Activated CD4-positive, alpha-beta T cell treated with anti-CD3 and anti-CD28 coated beads, Interleukin-2, amount 10 ng/mL, durations not matched to agents 24 days and 14 days (primary cell): ENCODE measurements at regions not wholly inside any gene's neighbourhood (a gene's known extent, or its start where the extent isn't known, plus 50 kb on each side); places are given as distances from the start of the nearest gene placed in this dataset.
"Not testable (repeated sequence)": the region's sequence is repeated elsewhere in the genome, so short reads cannot be mapped to it uniquely, and the experiment has no call there.

Source experiments
- DNase-seq: peaks from one replicate; pipeline ENCODE4 v3.0.0; 2022
- H3K27ac Mint-ChIP-seq: one replicate; pipeline ENCODE4 v1.8.0; 2022; ENCODE audit warnings: mild to moderate bottlenecking, mixed read lengths
- H3K27me3 Mint-ChIP-seq: one replicate; pipeline ENCODE4 v1.8.0; 2022; ENCODE audit warnings: mixed read lengths
- H3K36me3 Mint-ChIP-seq: one replicate; pipeline ENCODE4 v1.8.0; 2022; ENCODE audit warnings: low read depth, mild to moderate bottlenecking, mixed read lengths
- H3K4me1 Mint-ChIP-seq: one replicate; pipeline ENCODE4 v1.8.0; 2021; ENCODE audit warnings: mixed read lengths
- H3K4me3 Mint-ChIP-seq: one replicate; pipeline ENCODE4 v1.8.0; 2022; ENCODE audit warnings: mild to moderate bottlenecking, moderate library complexity, mixed read lengths
- H3K9me3 Mint-ChIP-seq: one replicate; pipeline ENCODE4 v1.8.0; 2021; ENCODE audit warnings: mixed read lengths
- intact Hi-C: fragments of 100-400 bp; cut with micrococcal nuclease; formaldehyde crosslinking; loops from one replicate; pipeline ENCODE4 v1.15.1; 2023

DNA sequence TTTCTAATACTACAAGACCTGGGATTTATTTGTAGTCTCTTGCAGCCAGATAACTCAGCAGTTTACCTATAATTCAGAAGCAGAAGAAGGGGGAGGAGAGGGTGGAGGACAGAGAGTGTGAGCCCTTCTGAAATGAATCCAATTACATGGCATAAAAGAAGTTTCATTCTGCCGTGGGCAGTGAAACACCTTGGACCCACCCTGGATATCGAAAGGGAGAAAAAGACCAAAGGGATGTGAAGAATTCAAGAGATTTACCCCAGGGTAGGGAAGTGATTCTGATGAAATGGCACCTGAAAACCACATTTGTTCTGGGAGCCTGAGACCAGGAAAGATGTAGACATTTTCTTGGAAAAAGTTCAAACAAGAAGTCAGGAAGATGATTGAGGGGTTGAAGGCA is 140.9 kb downstream of the NDFIP2 start:
- Mint-ChIP-seq H3K27me3 (peaks cover 9% of the 10 kb centered on the region), H3K4me1 (no peaks in the 10 kb centered on the region), H3K36me3 (no peaks in the 10 kb centered on the region), H3K27ac (no peak overlapping the region), H3K9me3 (no peaks in the 10 kb centered on the region), H3K4me3 (no peak overlapping the region)
- no peak for DNase-seq
- intact Hi-C loops: no loop called here

DNA sequence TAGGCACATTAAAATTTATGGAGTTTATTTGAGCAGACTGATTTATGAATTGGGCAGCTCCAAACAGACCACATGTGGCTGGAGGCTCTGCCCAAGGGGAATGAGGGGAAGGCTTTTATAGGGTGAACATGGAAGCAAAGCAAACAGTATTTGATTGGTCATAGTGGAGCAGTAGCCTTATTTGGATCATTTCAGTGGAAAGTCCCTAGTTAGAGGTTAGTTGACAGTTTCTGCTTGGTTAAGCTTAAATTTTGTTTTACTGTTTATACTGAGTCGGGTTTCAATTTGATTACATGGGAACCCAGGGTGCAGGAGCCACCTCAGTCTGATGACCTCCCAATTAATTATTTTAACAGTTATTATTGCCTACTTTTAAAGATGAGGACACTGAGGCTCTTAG is 140.5 kb downstream of the NDFIP2 start:
- intact Hi-C loops: no loop called here
- Mint-ChIP-seq H3K4me1 (no peaks in the 10 kb centered on the region), H3K27me3 (peaks cover 9% of the 10 kb centered on the region), H3K9me3 (no peaks in the 10 kb centered on the region), H3K36me3 (no peaks in the 10 kb centered on the region), H3K4me3 (no peak overlapping the region), H3K27ac (no peak overlapping the region)
- no peak for DNase-seq

DNA sequence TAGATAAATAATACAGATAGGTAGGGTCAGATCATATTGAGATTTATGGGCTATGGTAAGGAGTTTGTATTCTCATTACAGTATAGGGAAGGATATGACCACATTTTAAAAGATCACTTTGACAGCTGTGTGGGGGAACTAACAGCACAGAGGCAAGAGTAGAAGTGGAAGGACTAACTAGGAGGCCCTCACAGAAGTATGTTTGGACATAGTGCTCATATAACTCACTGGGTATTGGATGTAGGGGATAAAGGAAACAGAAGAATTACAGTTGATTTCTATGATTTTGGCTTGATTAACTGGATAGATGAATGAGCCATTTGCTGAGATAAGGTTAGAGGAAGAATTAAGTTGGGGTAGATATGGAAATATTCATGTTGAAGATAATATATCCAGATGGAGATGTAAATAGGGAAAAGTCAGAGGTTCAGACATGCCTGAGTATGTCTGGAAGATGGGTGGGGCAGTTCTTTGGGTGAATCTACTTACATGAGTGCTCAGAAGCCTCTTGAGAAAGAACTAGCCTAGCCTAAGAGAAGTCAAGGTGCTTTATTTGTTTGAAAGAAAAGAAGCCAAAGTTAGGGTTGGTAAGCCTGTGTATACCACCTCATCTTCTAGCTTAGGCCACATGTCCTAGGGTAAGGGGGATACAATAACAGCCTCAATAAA is 133.4 kb downstream of the NDFIP2 start:
- H3K4me3 Mint-ChIP-seq: no peak overlapping the region
- intact Hi-C loops: no loop called here
- H3K9me3 Mint-ChIP-seq: no peaks in the 10 kb centered on the region
- DNase-seq: no peak
- no peaks in the 10 kb centered on the region for H3K4me1 Mint-ChIP-seq
- peaks cover 5% of the 10 kb centered on the region for H3K27me3 Mint-ChIP-seq
- H3K36me3 Mint-ChIP-seq: no peaks in the 10 kb centered on the region
- no peak overlapping the region for H3K27ac Mint-ChIP-seq

DNA sequence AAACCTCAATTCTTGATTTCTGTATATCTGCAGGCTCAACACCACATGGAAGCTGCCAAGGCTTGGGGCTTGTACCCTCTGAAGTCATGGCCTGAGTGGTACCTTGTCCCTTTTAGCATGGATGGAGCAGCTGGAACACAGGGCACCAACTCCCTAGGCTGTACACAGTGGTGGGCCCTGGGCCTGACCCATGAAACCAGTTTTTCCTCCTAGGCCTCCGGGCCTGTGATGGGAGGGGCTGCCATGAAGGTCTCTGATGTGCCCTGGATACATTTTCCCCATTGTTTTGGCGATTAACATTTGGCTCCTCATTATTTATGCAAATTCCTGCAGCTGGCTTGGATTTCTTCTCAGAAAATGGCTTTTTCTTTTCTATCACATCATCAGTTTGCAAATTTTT is 131.6 kb downstream of the NDFIP2 start:
- Mint-ChIP-seq H3K4me3 (no peak overlapping the region), H3K27ac (no peak overlapping the region), H3K36me3 (no peaks in the 10 kb centered on the region), H3K9me3 (no peaks in the 10 kb centered on the region), H3K4me1 (no peaks in the 10 kb centered on the region), H3K27me3 (peaks cover 5% of the 10 kb centered on the region)
- intact Hi-C loops: no loop called here
- DNase-seq: no peak

DNA sequence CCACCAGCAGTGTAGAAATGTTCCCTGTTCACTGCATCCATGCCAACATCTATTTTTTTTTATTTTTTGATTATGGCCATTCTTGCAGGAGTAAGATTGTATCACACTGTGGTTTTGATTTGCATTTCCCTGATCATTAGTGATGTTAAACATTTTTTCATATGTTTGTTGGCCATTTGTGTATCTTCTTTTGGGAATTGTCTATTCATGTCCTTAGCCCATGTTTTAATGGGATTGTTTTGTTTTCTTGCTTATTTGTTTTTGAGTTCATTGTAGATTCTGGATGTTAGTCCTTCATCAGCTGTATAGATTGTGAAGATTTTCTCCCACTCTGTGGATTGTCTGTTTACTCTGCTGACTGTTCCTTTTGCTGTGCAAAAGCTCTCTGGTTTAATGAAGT is 126.9 kb downstream of the NDFIP2 start:
- H3K9me3 Mint-ChIP-seq, DNase-seq, H3K4me1 Mint-ChIP-seq, H3K4me3 Mint-ChIP-seq, intact Hi-C loops, H3K36me3 Mint-ChIP-seq, H3K27me3 Mint-ChIP-seq, H3K27ac Mint-ChIP-seq: not testable (repeated sequence)
